Liver (tissue), 7 donors: ENCODE measurements at regions not wholly inside any gene's neighbourhood (a gene's known extent, or its start where the extent isn't known, plus 50 kb on each side); places are given as distances from the start of the nearest gene placed in this dataset.

ENCODE experiments used
- DNase-seq: peaks from one replicate; pipeline ENCODE4 v3.0.0-alpha.2; 2017; ENCODE audit warnings: low spot score
- H3K27ac ChIP-seq, 2 donors: one replicate each; pipeline ENCODE4 v1.7.0; 2013; ENCODE audit warnings: inconsistent platforms in 2 of 2, low read length in 2 of 2, control low read depth in 1 of 2, low read depth in 1 of 2, mild to moderate bottlenecking in 1 of 2
- H3K27me3 ChIP-seq, 4 donors: one replicate each; pipeline versions ENCODE4 v1.6.1 to v1.7.0; 2013; ENCODE audit warnings: low read length in 3 of 4, inconsistent platforms in 1 of 4, mild to moderate bottlenecking in 1 of 4, moderate library complexity in 1 of 4; ENCODE audit not compliant: control insufficient read depth in 4 of 4, insufficient read depth in 4 of 4
- H3K36me3 ChIP-seq, 4 donors: one replicate each; pipeline versions ENCODE4 v1.6.1 to v1.7.0; 2013; ENCODE audit warnings: low read length in 3 of 4, mild to moderate bottlenecking in 3 of 4, low read depth in 1 of 4, moderate library complexity in 1 of 4; ENCODE audit not compliant: control insufficient read depth in 4 of 4, insufficient read depth in 3 of 4
- H3K4me1 ChIP-seq, 4 donors: one replicate each; pipeline versions ENCODE4 v1.6.1 to v1.7.0; 2013; ENCODE audit warnings: low read length in 3 of 4, mild to moderate bottlenecking in 3 of 4, moderate library complexity in 1 of 4; ENCODE audit not compliant: control insufficient read depth in 4 of 4, insufficient read depth in 4 of 4
- H3K4me3 ChIP-seq, 3 donors: one replicate each; pipeline versions ENCODE4 v1.6.1 to v1.7.0; 2013; ENCODE audit warnings: low read length in 3 of 3, control low read depth in 1 of 3, low read depth in 1 of 3, mild to moderate bottlenecking in 1 of 3
- H3K9ac ChIP-seq, 2 donors: one replicate each; pipeline ENCODE4 v1.7.0; 2013; ENCODE audit warnings: low read length in 2 of 2, mild to moderate bottlenecking in 2 of 2, moderate library complexity in 2 of 2, control low read depth in 1 of 2, low read depth in 1 of 2
- H3K9me3 ChIP-seq, 4 donors: one replicate each; pipeline versions ENCODE4 v1.6.1 to v1.7.0; 2013; ENCODE audit warnings: low read length in 3 of 4; ENCODE audit not compliant: control insufficient read depth in 4 of 4
- ATF3 ChIP-seq: IDR thresholded peaks from 2 replicates; pipeline ENCODE4 v1.6.1; 2016; ENCODE audit warnings: antibody characterized with exemption
- EGR1 ChIP-seq, 2 donors: IDR thresholded peaks; 2 replicates each; pipeline ENCODE4 v1.6.1; 2016 to 2018; ENCODE audit warnings: antibody characterized with exemption in 2 of 2, low read depth in 2 of 2
- FOXA1 ChIP-seq: IDR thresholded peaks from 2 replicates; pipeline ENCODE4 v1.6.1; 2016; ENCODE audit warnings: antibody characterized with exemption
- FOXA2 ChIP-seq: IDR thresholded peaks from 2 replicates; pipeline ENCODE4 v1.6.1; 2016; ENCODE audit warnings: antibody characterized with exemption
- GABPA ChIP-seq, 2 donors: IDR thresholded peaks in 1 of 2; conservative IDR thresholded peaks in 1 of 2; 2 replicates each; pipeline ENCODE4 v1.6.1; 2016; ENCODE audit warnings: antibody characterized with exemption in 2 of 2, mild to moderate bottlenecking in 1 of 2, moderate library complexity in 1 of 2
- HNF4A ChIP-seq, 2 donors: conservative IDR thresholded peaks; 2 replicates each; pipeline ENCODE4 v1.6.1; 2016; ENCODE audit warnings: antibody characterized with exemption in 2 of 2, mild to moderate bottlenecking in 2 of 2
- HNF4G ChIP-seq: IDR thresholded peaks from 2 replicates; pipeline ENCODE4 v1.6.1; 2016; ENCODE audit warnings: antibody characterized with exemption
- JUND ChIP-seq, 2 donors: IDR thresholded peaks; 2 replicates each; pipeline ENCODE4 v1.6.1; 2016; ENCODE audit warnings: antibody characterized with exemption in 2 of 2
- MAX ChIP-seq: IDR thresholded peaks from 2 replicates; pipeline ENCODE4 v1.6.1; 2016; ENCODE audit warnings: antibody characterized with exemption
- REST ChIP-seq: IDR thresholded peaks from 2 replicates; pipeline ENCODE4 v1.6.1; 2016; ENCODE audit warnings: antibody characterized with exemption, mild to moderate bottlenecking
- RXRA ChIP-seq, 2 donors: IDR thresholded peaks; 2 replicates each; pipeline ENCODE4 v1.6.1; 2017 to 2018; ENCODE audit warnings: antibody characterized with exemption in 2 of 2, mild to moderate bottlenecking in 1 of 2
- SP1 ChIP-seq: IDR thresholded peaks from 2 replicates; pipeline ENCODE4 v1.6.1; 2018; ENCODE audit warnings: antibody characterized with exemption, mild to moderate bottlenecking
- TAF1 ChIP-seq: conservative IDR thresholded peaks from 2 replicates; pipeline ENCODE4 v1.6.1; 2016; ENCODE audit warnings: antibody characterized with exemption, mild to moderate bottlenecking
- YY1 ChIP-seq: IDR thresholded peaks from 2 replicates; pipeline ENCODE4 v1.6.1; 2016; ENCODE audit warnings: antibody characterized with exemption, mild to moderate bottlenecking
- ZBTB33 ChIP-seq: IDR thresholded peaks from 2 replicates; pipeline ENCODE4 v1.6.1; 2016; ENCODE audit warnings: antibody characterized with exemption
- WGBS: extraction: QIAGEN DNeasy Blood & Tissue Kit; methylation state at CpG from one replicate; pipeline ENCODE4 v1.1.7; 2013; 5-methylcytosine and 5-hydroxymethylcytosine counted together
- donor health status: healthy.
- donor health status: healthy.
- donor health status: healthy.
- donor health status: healthy.

- WGBS, result 97% methylated on average over 9 of the region's 9 CpGs
- TF ChIP-seq GABPA (IDR thresholded peaks at IDR 0.05 in 1 of 2, conservative IDR thresholded peaks at IDR 0.05 in 1 of 2) (no peak), JUND (IDR thresholded peaks at IDR 0.05) (no peak), ATF3 (no peak), TAF1 (no peak), EGR1 (IDR thresholded peaks at IDR 0.05; ENCODE audit: low read depth in 2 of 2) (no peak), MAX (no peak), HNF4A (conservative IDR thresholded peaks at IDR 0.05) (no peak)
- Histone ChIP-seq H3K4me1 (no peaks in the 10 kb centered on the region), H3K9me3 (no peaks in the 10 kb centered on the region), H3K4me3 (no peak overlapping the region), H3K27me3 (no peaks in the 10 kb centered on the region), H3K36me3 (no peaks in the 10 kb centered on the region), H3K27ac (no peak overlapping the region), H3K9ac (no peak overlapping the region)
- no peak for DNase-seq
Observed at GRCh38 chr12:93274937-93275336, 102.8 kb upstream of the NUDT4 start.

GRCh38 chr12:93275589-93275988 lies 102.1 kb upstream of the NUDT4 start:
- Histone ChIP-seq H3K9me3 (no peaks in the 10 kb centered on the region), H3K36me3 (no peaks in the 10 kb centered on the region), H3K27me3 (no peaks in the 10 kb centered on the region), H3K27ac (no peak overlapping the region), H3K4me1 (no peaks in the 10 kb centered on the region), H3K4me3 (no peak overlapping the region), H3K9ac (no peak overlapping the region)
- TF ChIP-seq ATF3 (no peak), SP1 (no peak), ZBTB33 (no peak), HNF4G (no peak), TAF1 (no peak)
- DNase-seq, result no peak
- 95% methylated on average over 7 of the region's 7 CpGs for WGBS

- TF ChIP-seq RXRA (IDR thresholded peaks at IDR 0.05) (no peak), ATF3 (no peak), HNF4G (no peak), REST (no peak), FOXA1 (no peak), FOXA2 (no peak), JUND (IDR thresholded peaks at IDR 0.05) (no peak), YY1 (no peak)
- H3K27ac ChIP-seq, result no peak overlapping the region
- H3K9ac ChIP-seq, result no peak overlapping the region
- H3K4me1 ChIP-seq, result no peaks in the 10 kb centered on the region
- no peak for DNase-seq
- no peaks in the 10 kb centered on the region for H3K36me3 ChIP-seq
- 55% methylated on average over 2 of the region's 2 CpGs for WGBS
- no peaks in the 10 kb centered on the region for H3K9me3 ChIP-seq
- no peak overlapping the region for H3K4me3 ChIP-seq
- H3K27me3 ChIP-seq, result no peaks in the 10 kb centered on the region
Observed at GRCh38 chr12:93279565-93280412, 97.9 kb upstream of the NUDT4 start.
